ENCODE measurements at regions not wholly inside any gene's neighbourhood (a gene's known extent, or its start where the extent isn't known, plus 50 kb on each side); places are given as distances from the start of the nearest gene placed in this dataset.

- TF ChIP-seq FOXK2 (IDR thresholded peaks at IDR 0.05) (no peak), BHLHE40 (IDR thresholded peaks at IDR 0.05; ENCODE audit: borderline replicate concordance) (no peak), TARDBP (IDR thresholded peaks at IDR 0.05) (no peak), CTBP1 (IDR thresholded peaks at IDR 0.05; ENCODE audit: borderline replicate concordance) (no peak), HDGF (IDR thresholded peaks at IDR 0.05; ENCODE audit: borderline replicate concordance) (no peak), ZNF384 (IDR thresholded peaks at IDR 0.05) (no peak), PKNOX1 (IDR thresholded peaks at IDR 0.05) (no peak), SP1 (IDR thresholded peaks at IDR 0.05) (no peak), LEF1 (IDR thresholded peaks at IDR 0.05; ENCODE audit: borderline replicate concordance) (no peak), L3MBTL2 (conservative IDR thresholded peaks at IDR 0.05) (no peak), FOXM1 (IDR thresholded peaks at IDR 0.05; ENCODE audit: borderline replicate concordance) (no peak), FOXA1 (IDR thresholded peaks at IDR 0.05) (no peak), ELF4 (IDR thresholded peaks at IDR 0.05) (no peak), ARNT (IDR thresholded peaks at IDR 0.05) (no peak), NFRKB (IDR thresholded peaks at IDR 0.05) (no peak), SUZ12 (IDR thresholded peaks at IDR 0.05) (no peak)
- no peak for DNase-seq (ENCODE audit: extremely low spot score)
- ChIA-PET CTCF (no interaction called here), POLR2A (no interaction called here)
Measured at GRCh38 chr3:104788807-104789206, 577.9 kb upstream of the ALCAM start.

- ChIA-PET POLR2A (no interaction called here), CTCF (no interaction called here)
- TF ChIP-seq LEF1 (IDR thresholded peaks at IDR 0.05; ENCODE audit: borderline replicate concordance) (no peak), FOXM1 (IDR thresholded peaks at IDR 0.05; ENCODE audit: borderline replicate concordance) (no peak)
- DNase-seq (ENCODE audit: extremely low spot score) = no peak
Measured at GRCh38 chr3:104791331-104791730, 575.4 kb upstream of the ALCAM start.

- POLR2A ChIA-PET = no interaction called here
- CTCF ChIA-PET = no interaction called here
Measured at GRCh38 chr3:104796556-104796955, 570.2 kb upstream of the ALCAM start.

GRCh38 chr3:104805042-104805441, 561.7 kb upstream of the ALCAM start:
- CTCF ChIA-PET = no interaction called here
- TF ChIP-seq NFRKB (IDR thresholded peaks at IDR 0.05) = no peak
- no peak for TF ChIP-seq PKNOX1 (IDR thresholded peaks at IDR 0.05)
- no peak for TF ChIP-seq FOXM1 (IDR thresholded peaks at IDR 0.05; ENCODE audit: borderline replicate concordance)
- no peak for TF ChIP-seq HDGF (IDR thresholded peaks at IDR 0.05; ENCODE audit: borderline replicate concordance)
- no peak for TF ChIP-seq LEF1 (IDR thresholded peaks at IDR 0.05; ENCODE audit: borderline replicate concordance)
- no peak for TF ChIP-seq ELF4 (IDR thresholded peaks at IDR 0.05)
- no peak for TF ChIP-seq SP1 (IDR thresholded peaks at IDR 0.05)
- TF ChIP-seq FOXK2 (IDR thresholded peaks at IDR 0.05) = no peak
- TF ChIP-seq ZNF384 (IDR thresholded peaks at IDR 0.05) = no peak
- no peak for TF ChIP-seq BHLHE40 (IDR thresholded peaks at IDR 0.05; ENCODE audit: borderline replicate concordance)
- TF ChIP-seq SUZ12 (IDR thresholded peaks at IDR 0.05) = no peak
- TF ChIP-seq FOXA1 (IDR thresholded peaks at IDR 0.05) = no peak
- POLR2A ChIA-PET = no interaction called here
- no peak for DNase-seq (ENCODE audit: extremely low spot score)

More at GRCh38 chr3:104796556-104796955, 570.2 kb upstream of the ALCAM start:
- no peak for DNase-seq (ENCODE audit: extremely low spot score)
- TF ChIP-seq PKNOX1 (IDR thresholded peaks at IDR 0.05) = no peak
- TF ChIP-seq FOXM1 (IDR thresholded peaks at IDR 0.05; ENCODE audit: borderline replicate concordance) = no peak
- no peak for TF ChIP-seq FOXA1 (IDR thresholded peaks at IDR 0.05)
- no peak for TF ChIP-seq SP1 (IDR thresholded peaks at IDR 0.05)
- no peak for TF ChIP-seq ELF4 (IDR thresholded peaks at IDR 0.05)
- no peak for TF ChIP-seq TARDBP (IDR thresholded peaks at IDR 0.05)
- TF ChIP-seq ARNT (IDR thresholded peaks at IDR 0.05) = no peak
- TF ChIP-seq CTBP1 (IDR thresholded peaks at IDR 0.05; ENCODE audit: borderline replicate concordance) = no peak
- TF ChIP-seq HDGF (IDR thresholded peaks at IDR 0.05; ENCODE audit: borderline replicate concordance) = no peak
- no peak for TF ChIP-seq NFRKB (IDR thresholded peaks at IDR 0.05)

GRCh38 chr3:104805508-104805907, 561.2 kb upstream of the ALCAM start:
- TF ChIP-seq FOXK2 (IDR thresholded peaks at IDR 0.05) (no peak), SUZ12 (IDR thresholded peaks at IDR 0.05) (no peak), SP1 (IDR thresholded peaks at IDR 0.05) (no peak), ARNT (IDR thresholded peaks at IDR 0.05) (no peak), FOXA1 (IDR thresholded peaks at IDR 0.05) (no peak)
- ChIA-PET POLR2A (no interaction called here), CTCF (no interaction called here)
- DNase-seq (ENCODE audit: extremely low spot score) = no peak

GRCh38 chr3:104810896-104811295, 555.8 kb upstream of the ALCAM start:
- no peak for DNase-seq (ENCODE audit: extremely low spot score)
- ChIA-PET CTCF (interaction anchor here (0.7 kb wide), 1 partner anchor 176 kb away, joined by 6 read pairs; no protein-coding TSS in a partner anchor), POLR2A (no interaction called here)
- no peak for TF ChIP-seq CTBP1 (IDR thresholded peaks at IDR 0.05; ENCODE audit: borderline replicate concordance)

- TF ChIP-seq FOXA1 (IDR thresholded peaks at IDR 0.05) = no peak
- TF ChIP-seq SUZ12 (IDR thresholded peaks at IDR 0.05) = no peak
- no peak for TF ChIP-seq HDGF (IDR thresholded peaks at IDR 0.05; ENCODE audit: borderline replicate concordance)
- TF ChIP-seq ARNT (IDR thresholded peaks at IDR 0.05) = no peak
- no peak for TF ChIP-seq TARDBP (IDR thresholded peaks at IDR 0.05)
- no peak for TF ChIP-seq NFRKB (IDR thresholded peaks at IDR 0.05)
- no peak for TF ChIP-seq FOXM1 (IDR thresholded peaks at IDR 0.05; ENCODE audit: borderline replicate concordance)
- TF ChIP-seq SP1 (IDR thresholded peaks at IDR 0.05) = no peak
- no peak for TF ChIP-seq CTBP1 (IDR thresholded peaks at IDR 0.05; ENCODE audit: borderline replicate concordance)
- no peak for TF ChIP-seq LEF1 (IDR thresholded peaks at IDR 0.05; ENCODE audit: borderline replicate concordance)
- no peak for TF ChIP-seq FOXK2 (IDR thresholded peaks at IDR 0.05)
- no peak for TF ChIP-seq ZNF384 (IDR thresholded peaks at IDR 0.05)
- TF ChIP-seq ELF4 (IDR thresholded peaks at IDR 0.05) = no peak
- TF ChIP-seq PKNOX1 (IDR thresholded peaks at IDR 0.05) = no peak
- no peak for TF ChIP-seq L3MBTL2 (conservative IDR thresholded peaks at IDR 0.05)
- no peak for TF ChIP-seq BHLHE40 (IDR thresholded peaks at IDR 0.05; ENCODE audit: borderline replicate concordance)
- ChIA-PET CTCF (no interaction called here), POLR2A (no interaction called here)
- DNase-seq (ENCODE audit: extremely low spot score) = no peak
Measured at GRCh38 chr3:104816008-104816407, 550.7 kb upstream of the ALCAM start.

All from HEK293T (cell line).